ENCODE measurements at regions not wholly inside any gene's neighbourhood (a gene's known extent, or its start where the extent isn't known, plus 50 kb on each side); places are given as distances from the start of the nearest gene placed in this dataset.

DNA sequence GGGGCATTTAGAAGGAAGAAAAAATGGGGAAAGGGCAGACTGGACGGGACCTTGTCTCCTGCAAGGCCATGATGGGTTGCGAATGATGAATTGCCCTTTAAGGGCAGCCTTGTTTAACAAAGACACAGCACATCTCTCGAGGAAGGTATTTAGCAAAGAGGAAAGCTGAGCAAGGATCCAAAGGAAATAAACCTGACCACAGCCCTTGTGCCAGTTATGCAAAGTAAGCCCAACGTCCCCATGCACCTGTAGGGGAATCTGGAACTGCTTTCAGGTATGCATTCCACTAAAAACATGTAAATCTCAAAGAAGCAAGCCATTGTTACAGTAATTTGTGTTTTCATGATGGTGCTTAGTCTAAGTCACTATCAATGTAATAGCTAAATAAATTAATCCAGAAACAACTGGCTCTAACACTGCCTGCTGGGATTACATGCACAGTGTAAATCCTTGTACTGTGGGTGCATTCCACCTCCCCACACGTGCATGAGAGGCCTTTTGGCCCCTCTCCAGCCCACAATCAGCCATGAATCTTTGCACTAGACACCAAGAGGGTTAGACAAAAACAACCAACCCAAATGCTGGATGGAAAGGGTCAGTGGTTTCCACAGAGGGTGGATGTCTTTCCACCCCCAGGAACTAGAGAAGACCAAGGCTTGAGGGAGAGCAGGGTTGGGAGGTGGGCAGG, 228.8 kb upstream of the KAZN start:
- Histone ChIP-seq H3K27ac (no peak overlapping the region), H3K4me1 (peaks cover 0 to 13% (median 7%) of the 10 kb centered on the region in 9 donors), H3K4me3 (no peak overlapping the region), H3K9me3 (peaks cover 0 to 2% (median 0%) of the 10 kb centered on the region in 11 donors), H3K27me3 (peaks cover 0 to 48% (median 31%) of the 10 kb centered on the region in 7 donors), H3K36me3 (no peaks in the 10 kb centered on the region)
- TF ChIP-seq, protein P1, sequence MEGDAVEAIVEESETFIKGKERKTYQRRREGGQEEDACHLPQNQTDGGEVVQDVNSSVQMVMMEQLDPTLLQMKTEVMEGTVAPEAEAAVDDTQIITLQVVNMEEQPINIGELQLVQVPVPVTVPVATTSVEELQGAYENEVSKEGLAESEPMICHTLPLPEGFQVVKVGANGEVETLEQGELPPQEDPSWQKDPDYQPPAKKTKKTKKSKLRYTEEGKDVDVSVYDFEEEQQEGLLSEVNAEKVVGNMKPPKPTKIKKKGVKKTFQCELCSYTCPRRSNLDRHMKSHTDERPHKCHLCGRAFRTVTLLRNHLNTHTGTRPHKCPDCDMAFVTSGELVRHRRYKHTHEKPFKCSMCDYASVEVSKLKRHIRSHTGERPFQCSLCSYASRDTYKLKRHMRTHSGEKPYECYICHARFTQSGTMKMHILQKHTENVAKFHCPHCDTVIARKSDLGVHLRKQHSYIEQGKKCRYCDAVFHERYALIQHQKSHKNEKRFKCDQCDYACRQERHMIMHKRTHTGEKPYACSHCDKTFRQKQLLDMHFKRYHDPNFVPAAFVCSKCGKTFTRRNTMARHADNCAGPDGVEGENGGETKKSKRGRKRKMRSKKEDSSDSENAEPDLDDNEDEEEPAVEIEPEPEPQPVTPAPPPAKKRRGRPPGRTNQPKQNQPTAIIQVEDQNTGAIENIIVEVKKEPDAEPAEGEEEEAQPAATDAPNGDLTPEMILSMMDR (IDR thresholded peaks at IDR 0.05) = no peak
- intact Hi-C loops (cut with DNase I) = no loop called here
- 40 to 42% methylated on average over 5 of the region's 5 CpGs for WGBS, 2 donors
- DNase-seq = no peak
- no peak for ATAC-seq

DNA sequence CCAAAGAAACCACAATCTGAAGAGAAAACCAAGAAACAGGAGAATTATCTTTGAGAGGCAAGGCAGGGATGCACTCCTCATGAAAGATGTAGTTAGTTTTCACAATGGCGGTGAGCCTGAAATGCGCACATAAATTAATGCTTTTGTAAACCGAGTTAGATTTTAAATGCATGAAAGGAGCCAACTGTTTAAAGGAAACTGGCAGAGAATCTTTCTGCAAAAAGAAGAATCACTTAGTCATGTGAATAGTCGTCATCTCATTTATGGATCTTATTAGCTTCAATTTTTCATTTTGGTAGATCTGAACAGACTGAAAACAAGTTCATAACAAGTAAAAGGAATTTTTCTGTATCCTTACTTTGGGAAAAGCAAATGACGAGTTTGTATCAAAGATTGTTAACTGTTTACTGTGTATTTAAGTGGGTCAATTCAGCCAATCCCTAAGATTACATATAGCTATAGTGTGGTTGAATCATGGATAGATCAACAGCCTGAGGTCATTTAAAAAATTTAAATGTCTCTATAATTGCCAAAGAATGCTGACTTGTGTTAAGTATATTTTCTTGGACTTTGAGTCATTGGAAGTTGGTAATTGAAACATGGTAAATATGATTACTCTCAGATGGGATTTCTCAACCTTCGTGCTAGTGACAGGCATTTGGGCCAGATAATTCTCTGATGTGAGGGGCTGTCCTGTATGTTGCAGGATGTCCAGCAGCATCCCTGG, 226.6 kb upstream of the KAZN start:
- intact Hi-C loops (cut with DNase I) = no loop called here
- no peaks in the 10 kb centered on the region for H3K4me1 ChIP-seq
- DNase-seq (no peak), ATAC-seq (no peak)
- H3K27me3 ChIP-seq = peaks cover 0 to 39% (median 28%) of the 10 kb centered on the region in 7 donors
- H3K4me3 ChIP-seq = no peak overlapping the region
- H3K36me3 ChIP-seq = no peaks in the 10 kb centered on the region
- H3K27ac ChIP-seq = no peak overlapping the region
- TF ChIP-seq, protein P1 (IDR thresholded peaks at IDR 0.05) = no peak
- no peaks in the 10 kb centered on the region for H3K9me3 ChIP-seq
- 65% methylated on average over 6 of the region's 6 CpGs for WGBS, 2 donors

DNA sequence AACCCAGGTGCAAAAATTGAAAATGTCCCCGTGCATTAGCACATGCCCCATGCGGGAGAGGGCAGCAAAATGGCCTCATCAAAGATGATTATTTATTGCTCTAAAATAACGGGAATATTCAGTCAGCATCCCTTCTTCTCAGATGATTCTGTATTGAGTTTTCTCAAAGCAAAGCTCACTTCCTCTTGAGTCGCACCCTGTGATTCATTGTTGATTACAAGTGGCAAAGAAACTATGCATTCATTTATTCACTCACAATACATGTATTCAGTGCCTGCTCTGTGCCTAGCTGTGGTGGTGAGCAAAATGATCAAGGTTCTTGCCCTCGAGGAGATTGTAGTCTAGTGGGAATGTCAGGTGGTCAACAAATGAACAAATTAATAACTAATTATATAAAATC, 226.0 kb upstream of the KAZN start:
- peaks cover 0 to 34% (median 23%) of the 10 kb centered on the region in 7 donors for H3K27me3 ChIP-seq
- 73 to 83% methylated on average over 5 of the region's 5 CpGs for WGBS, 2 donors

DNA sequence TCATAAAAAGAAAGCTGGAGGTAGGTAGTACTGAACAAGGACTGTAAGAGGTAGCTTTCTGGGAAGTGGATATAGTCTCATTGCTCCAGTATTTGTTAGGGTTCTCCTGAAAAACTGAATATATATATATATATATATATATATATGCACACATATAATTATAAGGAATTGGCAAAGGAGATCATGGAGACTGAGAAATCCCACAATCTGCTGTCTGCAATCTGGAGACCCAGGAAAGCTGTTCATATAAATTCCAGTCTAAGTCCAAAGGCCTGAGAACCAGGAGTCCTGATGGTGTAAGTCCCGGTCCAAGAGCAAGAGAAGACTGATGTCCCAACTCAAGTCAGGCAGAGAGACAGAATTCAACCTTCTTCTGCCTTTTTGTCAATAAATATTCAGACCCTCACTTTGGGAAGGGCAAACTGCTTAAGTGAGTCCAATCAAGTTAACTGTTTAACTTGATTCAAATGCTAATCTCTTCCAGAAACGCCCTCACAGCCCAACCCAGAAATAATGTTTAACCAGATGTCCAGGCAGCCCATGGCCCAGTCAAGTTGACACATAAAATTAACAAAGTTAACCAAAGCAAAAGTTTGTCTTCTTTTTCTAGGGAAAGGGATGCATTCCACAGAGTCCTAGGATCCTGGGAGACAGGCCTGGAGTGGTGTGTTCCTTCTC, 225.3 kb upstream of the KAZN start:
- TF ChIP-seq, protein P1 (IDR thresholded peaks at IDR 0.05) = no peak
- Histone ChIP-seq H3K9me3 (peaks cover 0 to under 1% (median 0%) of the 10 kb centered on the region in 11 donors), H3K36me3 (no peaks in the 10 kb centered on the region), H3K4me3 (no peak overlapping the region), H3K4me1 (no peaks in the 10 kb centered on the region), H3K27ac (no peak overlapping the region), H3K27me3 (peaks cover 0 to 30% (median 17%) of the 10 kb centered on the region in 7 donors)
- ATAC-seq (no peak), DNase-seq (no peak)
- intact Hi-C loops (cut with DNase I) = no loop called here
- 71 to 78% methylated on average over 2 of the region's 2 CpGs for whole genome bisulfite sequencing, 2 donors

More for the DNA sequence above, 226.0 kb upstream of the KAZN start:
- DNase-seq (no peak), ATAC-seq (no peak)
- TF ChIP-seq, protein P1 (IDR thresholded peaks at IDR 0.05) = no peak
- intact Hi-C loops (cut with DNase I) = no loop called here
- no peak overlapping the region for H3K27ac ChIP-seq
- H3K36me3 ChIP-seq = no peaks in the 10 kb centered on the region
- no peaks in the 10 kb centered on the region for H3K4me1 ChIP-seq
- no peak overlapping the region for H3K4me3 ChIP-seq
- H3K9me3 ChIP-seq = no peaks in the 10 kb centered on the region

Measured in heart right ventricle (tissue), 16 donors.